SIG-M5 treated with dmso at 0.1 percent for 504 hours (cell line): ENCODE measurements at regions not wholly inside any gene's neighbourhood (a gene's known extent, or its start where the extent isn't known, plus 50 kb on each side); places are given as distances from the start of the nearest gene placed in this dataset.
"Not testable (repeated sequence)": the region's sequence is repeated elsewhere in the genome, so short reads cannot be mapped to it uniquely, and the experiment has no call there.

Source experiments
- DNase-seq: peaks from one replicate; lab custom pipeline; 2025; ENCODE audit not compliant: unreplicated experiment; lab: John Stamatoyannopoulos, UW

DNA sequence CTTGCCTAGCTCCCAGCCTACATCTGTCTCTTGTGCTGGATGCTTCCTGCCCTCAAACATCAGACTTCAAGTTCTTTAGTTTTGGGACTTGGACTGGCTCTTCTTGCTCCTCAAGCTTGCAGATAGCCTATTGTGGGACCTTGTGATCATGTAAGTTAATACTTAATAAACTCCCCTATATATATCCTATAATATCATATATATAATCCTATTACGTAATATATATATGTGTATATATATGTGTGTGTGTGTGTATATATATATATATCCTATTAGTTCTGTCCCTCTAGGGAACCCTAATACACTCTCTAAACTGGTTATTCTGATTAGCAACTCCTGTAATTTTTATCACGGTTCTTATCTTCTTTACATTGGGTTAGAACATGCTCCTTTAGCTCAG, 274.9 kb upstream of the USP25 start:
- DNase-seq, result not testable (repeated sequence)

DNA sequence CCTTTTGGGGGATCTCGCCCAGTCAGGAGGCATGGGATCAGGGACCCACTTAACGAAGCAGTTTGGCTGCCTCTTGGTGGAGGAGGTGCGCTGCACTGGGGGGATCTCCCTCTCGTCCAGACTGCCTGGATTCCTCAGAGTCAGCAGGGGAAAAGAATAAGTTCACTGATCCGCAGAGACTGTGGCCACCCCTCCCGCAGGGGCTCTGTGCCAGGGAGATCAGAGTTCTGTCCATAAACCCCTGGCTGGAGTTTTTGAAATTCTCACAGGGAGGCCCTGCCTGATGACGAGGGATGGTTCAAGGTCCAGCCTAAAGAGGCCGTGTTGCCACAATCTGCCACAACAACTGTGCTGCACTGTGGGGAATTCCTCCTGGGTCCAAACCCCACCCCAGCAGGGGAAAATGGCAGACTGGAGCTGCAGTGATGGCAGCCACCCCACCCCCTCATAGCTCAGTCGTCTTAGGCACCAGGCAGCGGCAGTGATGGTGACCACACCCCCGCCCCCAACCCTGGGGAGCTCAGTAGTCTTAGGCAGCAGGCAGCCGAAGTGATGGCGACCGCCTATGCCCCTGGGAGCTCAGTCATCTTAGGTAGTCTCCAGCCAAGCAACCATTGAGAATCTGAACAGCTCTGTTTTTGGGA, 273.8 kb upstream of the USP25 start:
- no peak for DNase-seq

DNA sequence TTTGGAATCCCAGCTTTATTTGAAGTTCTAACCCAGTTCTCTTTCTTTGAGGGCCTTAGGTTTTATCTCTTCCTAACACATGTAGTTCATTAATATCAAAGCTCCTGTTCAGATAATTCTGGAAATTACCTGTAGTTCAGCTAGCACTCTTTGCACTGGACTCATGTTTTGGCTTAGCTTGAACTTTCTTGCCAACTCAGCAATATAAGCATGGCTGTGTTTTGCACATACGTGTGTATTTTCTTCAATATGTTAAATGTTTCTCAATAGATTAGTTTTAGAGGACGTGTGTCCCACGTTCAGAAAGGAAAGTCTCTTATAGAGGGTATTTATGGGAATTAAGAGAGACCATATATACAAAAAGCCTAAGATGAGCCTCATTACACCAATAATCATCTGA, 271.8 kb upstream of the USP25 start:
- DNase-seq, result no peak

DNA sequence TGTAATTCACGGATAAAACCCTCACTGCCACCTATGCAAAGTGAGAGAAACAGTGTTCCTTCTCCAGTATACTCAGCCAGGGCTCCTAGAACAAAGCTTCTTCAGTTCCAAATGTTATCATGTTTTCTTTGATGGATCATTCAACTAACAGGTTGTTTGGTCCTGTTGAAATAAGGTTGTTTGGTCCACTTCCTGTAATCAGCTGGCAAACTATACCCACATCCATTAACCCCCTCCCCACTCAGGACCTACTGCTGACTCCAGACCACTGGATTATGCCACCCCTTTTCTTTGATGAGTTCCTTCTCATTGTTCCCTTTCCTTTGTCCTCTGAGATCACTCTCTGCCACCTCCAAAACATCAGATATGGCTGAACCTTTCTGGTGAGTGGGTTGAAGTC, 267.7 kb upstream of the USP25 start:
- no peak for DNase-seq

DNA sequence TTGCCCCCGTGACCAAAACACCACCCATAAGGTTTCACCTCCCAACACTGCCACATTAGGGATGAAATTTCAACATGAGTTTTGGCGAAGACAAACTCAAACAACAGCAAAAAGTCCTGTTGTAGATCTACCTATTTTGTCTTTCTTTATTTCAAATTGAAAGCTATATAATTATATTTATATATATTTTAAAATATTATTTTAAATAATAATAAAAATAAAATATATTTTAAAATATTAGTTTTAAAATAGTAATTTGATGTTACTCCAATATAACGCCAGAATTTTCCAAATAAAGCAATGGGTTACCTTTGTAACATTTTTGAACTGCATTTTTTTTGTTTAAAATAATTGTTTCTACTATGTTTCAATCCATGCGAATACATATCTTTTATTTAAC, 263.5 kb upstream of the USP25 start:
- DNase-seq, result no peak

DNA sequence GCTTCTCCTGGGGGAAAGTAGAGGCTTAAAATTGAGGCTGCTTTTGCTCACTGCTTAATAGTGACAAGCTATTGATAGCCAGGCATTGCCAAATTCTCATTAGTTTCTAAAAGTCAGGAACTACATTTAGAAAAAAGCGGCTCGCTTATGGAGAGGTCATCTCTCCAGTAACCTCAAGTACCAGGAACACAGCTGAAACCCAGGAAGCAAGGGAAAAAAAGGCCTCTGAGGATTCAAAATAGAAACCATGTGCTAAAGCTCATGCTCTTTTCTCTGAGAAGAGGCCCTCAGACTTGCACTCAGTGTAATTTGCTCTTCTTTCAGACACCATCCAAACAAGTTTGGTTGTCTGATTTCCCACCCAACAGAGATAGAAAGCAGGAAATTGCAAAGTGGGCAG, 261.4 kb upstream of the USP25 start:
- no peak for DNase-seq

DNA sequence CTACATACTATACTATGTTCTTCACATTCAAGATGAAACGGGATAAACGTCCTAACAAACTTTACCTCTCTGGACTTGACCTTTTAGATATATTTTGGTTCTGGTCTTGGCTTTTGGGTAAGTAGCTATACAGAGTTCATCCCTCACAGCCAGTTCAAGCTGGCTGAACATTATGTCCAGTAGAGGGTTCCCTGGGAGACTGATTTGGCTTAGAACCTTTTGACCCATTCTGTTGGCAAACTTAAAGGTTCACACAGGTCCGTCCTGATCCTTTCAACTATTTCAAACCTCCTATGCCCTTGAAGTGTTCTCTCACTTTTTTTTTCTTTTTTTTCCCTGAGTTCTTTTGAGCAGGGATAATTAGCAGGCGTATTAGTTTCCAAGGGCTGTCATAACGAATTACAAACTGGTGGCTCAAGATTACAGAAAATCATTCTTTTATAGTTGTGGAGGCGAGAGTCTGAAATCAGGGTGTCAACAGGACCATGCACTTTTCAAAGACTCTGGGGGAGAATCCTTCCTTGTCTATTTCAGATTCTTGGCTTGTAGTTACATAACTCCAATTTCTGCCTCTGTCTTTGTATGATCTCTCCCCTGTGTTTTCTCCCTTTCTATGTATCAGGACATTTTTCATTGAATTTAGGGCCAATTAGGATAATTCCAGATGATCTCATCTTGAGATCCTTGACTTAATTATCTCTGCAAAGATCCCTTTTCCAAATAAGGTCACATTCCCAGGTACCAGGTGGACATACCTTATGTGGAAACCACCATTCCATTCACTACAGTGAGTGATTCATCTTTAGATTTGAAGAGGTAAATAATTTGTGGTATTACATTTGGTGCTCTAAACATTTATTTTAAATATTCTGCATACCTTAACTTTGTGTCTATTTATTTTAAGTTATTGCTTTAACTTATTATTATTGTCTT, 257.4 kb upstream of the USP25 start:
- no peak for DNase-seq

DNA sequence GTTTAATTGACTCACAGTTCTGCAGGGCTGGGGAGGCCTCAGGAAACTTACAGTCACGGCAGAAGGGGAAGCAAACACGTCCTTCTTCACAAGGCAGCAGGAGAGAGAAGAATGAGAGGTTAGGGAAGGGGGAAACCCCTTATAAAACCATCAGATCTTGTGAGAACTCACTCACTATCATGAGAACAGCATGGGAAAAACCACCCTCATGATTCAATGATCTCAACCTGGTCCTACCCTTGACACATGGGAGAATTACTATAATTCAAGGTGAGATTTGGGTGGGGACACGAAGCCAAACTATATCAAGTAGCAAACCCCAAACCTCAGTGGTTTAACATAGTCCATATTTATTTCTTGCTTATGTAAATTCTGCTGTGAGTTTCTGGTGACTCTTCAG, 252.0 kb upstream of the USP25 start:
- DNase-seq, result not testable (repeated sequence)

DNA sequence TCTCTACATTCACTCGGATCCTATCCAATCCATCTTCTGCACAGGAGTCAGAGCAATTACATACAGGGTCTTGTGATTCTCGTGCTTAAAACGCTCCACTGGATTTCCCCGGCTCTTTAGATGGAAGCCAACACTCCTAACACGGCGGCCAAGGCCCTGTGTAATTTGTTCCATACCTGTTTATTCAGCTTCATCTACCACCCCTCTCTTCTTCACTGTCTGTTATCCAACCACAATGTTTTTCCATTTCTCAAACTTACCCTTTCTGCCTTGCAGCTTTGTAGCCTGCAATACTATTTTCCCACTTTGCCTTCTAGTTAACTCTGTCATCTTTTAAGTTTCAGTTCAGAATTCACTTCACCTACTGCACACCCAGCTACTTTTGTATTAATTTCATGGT, 249.6 kb upstream of the USP25 start:
- DNase-seq, result no peak

DNA sequence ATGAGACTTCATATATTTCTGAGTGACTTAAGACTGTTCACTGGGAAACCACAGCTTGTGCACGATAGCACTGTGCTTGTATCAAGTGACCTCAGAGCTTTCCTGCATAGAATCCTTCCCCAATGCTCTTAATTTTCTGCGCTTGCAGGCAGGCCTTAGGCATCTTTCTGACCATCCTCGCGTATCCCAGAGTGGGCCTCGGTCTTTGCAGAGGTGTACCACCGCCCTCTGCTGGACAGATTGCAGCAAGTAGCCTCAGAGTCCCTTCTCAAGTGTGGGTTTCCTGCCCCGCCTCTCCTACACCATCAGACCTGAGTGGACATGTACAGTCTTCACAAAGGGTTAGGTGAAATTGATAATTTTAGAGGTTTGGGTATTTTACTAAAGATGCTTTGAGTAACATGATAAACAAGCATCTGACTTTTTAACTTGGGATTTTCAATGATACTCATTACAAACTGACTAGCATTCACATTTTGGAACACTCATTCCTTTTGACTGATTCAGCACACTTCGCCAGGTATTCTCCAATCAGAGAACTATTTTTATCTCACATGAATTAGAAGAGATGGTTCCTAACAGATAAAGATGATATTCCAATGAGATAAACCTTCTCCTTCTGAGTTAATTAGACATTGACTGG, 246.5 kb upstream of the USP25 start:
- peak; percentile 79 for DNase-seq

DNA sequence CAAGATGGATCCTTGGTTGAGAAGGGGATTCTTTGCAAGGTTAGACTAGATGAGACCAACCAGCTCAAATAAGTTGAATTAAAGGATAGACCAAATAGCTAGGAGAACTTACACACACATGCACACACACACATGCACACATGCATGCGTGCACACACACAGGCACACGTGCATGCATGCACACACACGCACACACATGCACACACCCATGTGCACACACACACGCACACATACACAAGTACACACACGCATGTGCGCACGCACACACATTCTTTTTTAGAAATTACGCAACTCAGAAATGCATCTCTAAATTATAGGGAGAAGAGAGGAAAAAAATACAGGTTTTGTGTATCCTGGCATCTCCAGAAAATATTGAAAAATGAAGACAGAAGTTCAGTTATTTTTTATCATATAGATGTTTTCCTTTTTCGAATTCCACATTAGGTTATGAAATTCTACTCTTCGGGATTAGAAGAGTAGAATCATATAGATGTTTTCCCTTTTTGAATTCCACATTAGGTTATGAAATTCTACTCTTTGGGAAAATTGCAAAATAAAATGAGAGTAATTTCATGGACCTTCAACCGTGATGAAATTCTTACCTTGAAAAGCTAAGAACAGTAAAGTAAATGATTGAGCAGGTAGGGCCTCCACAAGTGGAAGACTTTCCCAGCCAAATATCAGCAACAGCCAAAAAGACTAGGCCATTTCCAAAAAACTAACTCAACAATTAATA, 243.2 kb upstream of the USP25 start:
- DNase-seq, result no peak

DNA sequence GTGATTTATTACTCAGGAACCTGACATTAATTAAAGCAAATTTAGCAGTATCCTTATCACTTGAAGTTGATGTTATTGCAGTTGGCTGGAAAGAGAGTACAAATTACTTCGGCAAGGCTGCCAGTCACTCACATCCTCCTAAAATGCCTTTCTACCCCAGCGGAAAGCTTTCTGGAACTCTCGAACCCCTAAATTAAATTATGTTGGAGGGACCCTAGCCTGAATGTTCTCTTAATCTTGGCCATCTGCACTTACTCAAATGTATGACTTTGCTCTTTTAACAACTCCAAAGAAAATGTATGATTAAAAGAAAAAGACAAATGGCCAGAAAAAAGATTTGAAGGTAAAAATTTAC, 242.6 kb upstream of the USP25 start:
- no peak for DNase-seq

DNA sequence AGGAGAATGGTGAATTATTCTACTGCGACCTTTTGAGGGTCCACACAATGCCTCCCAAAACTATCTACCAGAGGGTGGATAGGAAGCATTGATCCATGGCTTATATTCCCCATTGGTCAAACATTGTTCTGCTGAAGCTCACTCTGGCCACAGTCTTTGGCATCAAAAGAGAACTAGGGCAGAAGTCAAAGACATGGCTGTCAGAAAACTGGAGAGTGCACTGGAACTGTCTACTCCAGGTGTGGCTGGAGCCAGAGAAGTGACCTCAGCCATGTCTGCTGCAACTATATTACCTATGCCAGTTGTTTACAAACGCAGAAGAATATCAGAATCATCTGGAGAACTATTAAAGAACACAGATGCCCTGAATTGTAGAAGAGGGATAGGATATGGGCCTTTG, 238.7 kb upstream of the USP25 start:
- DNase-seq, result no peak

DNA sequence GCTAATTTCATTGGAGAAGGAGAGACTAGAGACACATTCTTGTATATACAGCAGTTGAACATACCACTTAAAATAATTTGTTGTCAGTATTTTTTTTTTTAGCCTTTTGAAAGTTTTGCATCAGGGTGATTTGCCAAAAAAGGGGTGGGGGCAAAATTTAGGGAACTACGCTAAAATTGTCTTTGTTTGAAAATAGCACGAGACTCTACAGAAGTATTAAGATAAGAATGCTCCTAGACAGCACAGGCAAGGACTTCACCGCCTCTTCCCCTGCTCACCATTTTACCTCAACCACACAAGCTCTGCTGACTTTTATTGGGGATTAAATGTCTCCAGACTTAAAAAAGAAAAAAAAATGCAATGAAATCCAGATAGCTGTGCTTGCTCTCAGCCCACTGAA, 236.1 kb upstream of the USP25 start:
- DNase-seq, result no peak

DNA sequence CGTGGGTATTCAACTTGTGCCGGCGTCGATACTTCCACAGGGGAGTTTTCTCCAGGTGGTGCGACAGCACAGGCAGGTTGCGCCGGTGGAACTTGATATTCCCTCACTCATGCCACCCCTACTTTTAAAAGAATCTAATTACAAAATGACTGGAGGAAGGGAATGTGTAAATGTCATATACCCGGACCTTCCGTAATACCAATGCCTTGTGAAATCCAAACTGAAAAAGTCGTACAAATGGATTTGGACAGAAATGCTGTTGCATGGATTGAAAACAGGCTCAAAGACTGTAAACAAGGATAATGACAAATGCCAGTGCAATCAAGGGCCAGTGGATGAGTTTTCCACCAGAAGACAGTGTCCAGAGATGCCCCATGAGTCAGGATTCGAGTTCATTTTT, 235.3 kb upstream of the USP25 start:
- no peak for DNase-seq

DNA sequence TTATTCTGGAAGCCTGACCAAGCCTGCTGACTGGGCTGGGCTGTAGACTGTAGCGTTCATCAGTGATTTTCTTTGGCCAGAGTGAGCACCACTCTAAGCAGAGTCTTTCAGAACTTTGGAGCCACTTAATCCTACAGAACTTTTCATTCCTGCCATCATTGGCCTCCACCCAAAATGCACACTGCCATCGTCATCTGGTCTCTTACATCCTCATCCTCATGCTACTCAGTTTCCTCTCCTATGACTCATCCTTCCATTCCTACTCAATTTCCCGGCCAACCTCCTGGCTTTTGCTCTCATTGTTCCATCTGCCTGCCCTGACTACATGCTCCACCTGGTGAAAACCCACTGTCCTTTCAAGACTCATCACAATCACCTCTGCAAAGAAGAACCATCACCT, 233.8 kb upstream of the USP25 start:
- DNase-seq, result no peak

DNA sequence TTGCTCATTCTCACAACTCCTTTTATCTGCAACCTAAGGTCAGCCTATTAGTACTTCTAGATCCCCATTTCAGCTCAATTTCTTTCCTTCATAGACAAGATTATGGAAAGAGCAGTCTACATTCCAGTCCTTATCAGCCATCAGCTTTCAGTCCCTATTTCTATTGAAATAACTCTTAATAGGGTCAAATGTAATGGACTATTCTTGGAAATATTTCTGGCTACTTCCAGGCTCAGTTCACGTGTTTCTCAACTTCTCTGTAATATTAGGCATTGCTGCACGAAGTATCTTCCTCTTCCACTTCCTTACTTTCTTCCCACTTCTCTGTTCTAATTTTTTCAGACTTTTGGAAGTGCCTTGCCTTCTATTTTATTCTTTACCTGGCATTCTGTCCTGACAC, 232.9 kb upstream of the USP25 start:
- DNase-seq, result peak; percentile 7

DNA sequence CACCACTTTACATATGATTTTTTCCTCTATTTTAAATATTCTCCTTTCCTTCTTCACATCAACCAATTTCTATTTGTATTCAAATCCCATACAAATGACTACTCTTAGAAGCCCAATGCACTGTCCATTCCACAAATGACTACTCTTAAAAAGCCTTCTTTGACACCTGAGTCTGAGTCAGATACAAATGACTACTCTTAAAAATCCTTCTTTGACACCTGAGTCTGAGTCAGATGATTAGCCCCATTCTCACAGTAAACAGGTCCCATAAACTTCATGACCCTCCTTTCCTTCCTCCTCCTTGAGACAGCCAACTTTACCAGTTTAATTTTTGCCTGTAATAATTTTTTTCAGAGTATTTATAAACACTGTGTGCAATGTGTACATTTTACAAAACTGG, 231.3 kb upstream of the USP25 start:
- DNase-seq, result no peak

DNA sequence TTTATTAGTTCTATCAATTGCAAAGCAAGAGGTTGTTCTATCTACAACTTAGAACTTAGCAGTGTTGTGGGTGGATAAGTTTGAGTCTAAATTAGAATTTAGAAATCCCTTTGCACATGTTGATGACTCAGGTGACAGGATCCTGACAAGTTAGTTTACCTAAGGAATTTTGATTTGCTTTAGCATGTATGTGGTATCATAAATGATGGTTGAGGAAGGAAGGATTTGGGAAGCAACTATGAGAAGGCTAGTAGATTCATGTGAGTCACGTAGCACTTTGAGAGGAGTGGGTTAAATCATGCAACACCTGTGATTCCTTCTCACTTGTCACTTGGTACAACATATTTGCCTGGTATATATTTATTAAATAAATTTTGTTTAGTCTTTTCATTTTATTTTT, 223.7 kb upstream of the USP25 start:
- no peak for DNase-seq

DNA sequence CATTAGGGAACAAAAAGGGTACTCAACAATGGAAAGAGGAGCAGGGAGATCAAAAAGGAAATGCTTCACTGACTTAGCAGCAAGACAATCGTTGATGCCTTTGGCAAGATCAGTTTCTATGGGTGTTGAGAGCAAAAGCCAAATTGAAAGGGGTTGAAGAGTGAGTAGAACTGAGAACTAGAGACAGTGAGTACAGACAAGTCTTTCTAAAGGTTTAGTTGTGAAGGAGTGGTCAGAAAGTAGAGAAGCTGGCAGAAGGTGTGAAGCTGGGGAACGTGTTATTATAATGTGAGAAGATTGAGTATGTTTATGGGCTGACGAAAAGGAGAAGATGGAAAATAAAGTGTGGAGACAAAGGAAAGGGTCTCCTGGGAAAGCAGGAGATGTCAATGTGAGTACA, 221.2 kb upstream of the USP25 start:
- DNase-seq, result no peak

DNA sequence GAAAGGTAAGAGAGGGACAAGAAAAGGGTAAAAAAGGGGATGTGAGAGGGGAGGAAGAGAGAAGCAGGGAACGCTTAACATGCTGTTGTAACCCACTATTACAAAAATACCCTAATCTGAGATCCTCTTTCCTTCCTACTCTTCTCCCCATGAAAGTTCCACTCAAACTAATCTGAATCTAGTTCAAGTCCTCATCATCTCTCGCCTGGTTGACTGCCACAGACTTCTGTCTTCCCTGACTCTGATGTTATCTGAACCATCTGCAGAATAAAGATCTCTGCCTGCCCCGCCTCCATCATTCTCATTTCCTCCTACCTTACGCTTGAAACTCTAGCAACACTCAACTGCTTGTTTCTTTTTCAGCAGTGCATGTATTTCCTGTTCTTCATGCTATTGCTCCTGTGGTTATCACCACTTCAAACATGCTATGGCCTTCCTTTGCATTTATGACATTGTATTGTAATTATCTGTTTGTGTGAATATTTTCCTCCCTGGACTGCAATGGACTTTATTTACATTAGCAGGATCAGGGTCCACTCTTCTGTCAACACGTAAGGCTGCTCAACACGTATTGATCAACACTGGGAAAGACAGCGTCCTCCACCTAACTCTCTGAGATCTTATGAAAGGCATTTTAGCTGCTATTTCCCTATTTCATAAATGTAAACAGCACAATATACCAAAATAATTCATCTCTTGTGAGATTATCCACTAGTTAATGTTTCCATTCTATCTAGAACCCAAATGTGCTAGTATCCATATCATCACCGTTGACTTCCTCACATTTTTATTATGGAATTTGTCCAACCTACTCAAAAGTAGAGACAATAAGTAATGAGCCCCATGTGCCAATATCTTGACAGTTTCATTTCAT, 215.5 kb upstream of the USP25 start:
- peak; percentile 96 for DNase-seq
